RWPE2 (cell line): ENCODE measurements at regions not wholly inside any gene's neighbourhood (a gene's known extent, or its start where the extent isn't known, plus 50 kb on each side); places are given as distances from the start of the nearest gene placed in this dataset.

Experiments
- ATAC-seq: fragments of 200-7000 bp; cut with Tn5 transposase; 3 replicates; pipeline ENCODE4 v1.9.1; 2021; ENCODE audit warnings: low read depth
- DNase-seq: peaks from one replicate; pipeline ENCODE4 v3.0.0-alpha.2; 2020; ENCODE audit warnings: low spot score
- H3K27ac ChIP-seq: fragments of 450-650 bp; 2 replicates; pipeline ENCODE4 v1.5.1; 2017; ENCODE audit warnings: mild to moderate bottlenecking; ENCODE audit not compliant: poor library complexity, severe bottlenecking
- H3K27me3 ChIP-seq: fragments of 250-450 bp; sonication (Bioruptor Pico); 2 replicates; pipeline ENCODE4 v1.5.1; 2021; ENCODE audit warnings: mild to moderate bottlenecking, moderate library complexity; ENCODE audit not compliant: insufficient read depth, poor library complexity, severe bottlenecking
- H3K36me3 ChIP-seq: fragments of 250-450 bp; sonication (Bioruptor Pico); 2 replicates; pipeline ENCODE4 v1.5.1; 2020; ENCODE audit warnings: low read depth, mild to moderate bottlenecking, moderate library complexity
- H3K4me1 ChIP-seq: fragments of 250-450 bp; sonication (Bioruptor Pico); 2 replicates; pipeline ENCODE4 v1.5.1; 2021; ENCODE audit warnings: mild to moderate bottlenecking, moderate library complexity; ENCODE audit not compliant: insufficient read depth, poor library complexity, severe bottlenecking
- H3K4me3 ChIP-seq: fragments of 250-450 bp; sonication (Bioruptor Pico); 2 replicates; pipeline ENCODE4 v1.5.1; 2021; ENCODE audit warnings: mild to moderate bottlenecking, moderate library complexity; ENCODE audit not compliant: severe bottlenecking
- H3K9me3 ChIP-seq: fragments of 250-450 bp; sonication (Bioruptor Pico); 2 replicates; pipeline ENCODE4 v1.5.1; 2021; ENCODE audit warnings: mild to moderate bottlenecking, moderate library complexity; ENCODE audit not compliant: severe bottlenecking
- CTCF ChIP-seq: fragments of 450-650 bp; IDR thresholded peaks from one replicate; pipeline ENCODE4 v1.5.1; 2017; ENCODE audit warnings: mild to moderate bottlenecking, moderate library complexity; ENCODE audit not compliant: poor library complexity, severe bottlenecking

GRCh38 chr10:18753312-18753895, 94.2 kb downstream of the ARL5B start:
- ATAC-seq (no peak), DNase-seq (no peak)
- no peak overlapping the region for H3K27ac ChIP-seq
- TF ChIP-seq CTCF: no peak
- no peaks in the 10 kb centered on the region for H3K27me3 ChIP-seq
- H3K4me1 ChIP-seq: no peaks in the 10 kb centered on the region
- H3K36me3 ChIP-seq: no peaks in the 10 kb centered on the region
- no peaks in the 10 kb centered on the region for H3K9me3 ChIP-seq
- H3K4me3 ChIP-seq: no peak overlapping the region

- DNase-seq: no peak
- Histone ChIP-seq H3K4me3 (no peak overlapping the region), H3K9me3 (no peaks in the 10 kb centered on the region), H3K27ac (no peak overlapping the region), H3K4me1 (no peaks in the 10 kb centered on the region), H3K36me3 (no peaks in the 10 kb centered on the region), H3K27me3 (no peaks in the 10 kb centered on the region)
- ATAC-seq: no peak
- no peak for TF ChIP-seq CTCF
Measured at GRCh38 chr10:18759575-18759974, 100.3 kb downstream of the ARL5B start.

GRCh38 chr10:18760836-18761235, 101.6 kb downstream of the ARL5B start:
- no peak for ATAC-seq
- no peak for TF ChIP-seq CTCF
- no peak overlapping the region for H3K4me3 ChIP-seq
- H3K27ac ChIP-seq: no peak overlapping the region
- H3K9me3 ChIP-seq: no peaks in the 10 kb centered on the region
- no peak for DNase-seq
- no peaks in the 10 kb centered on the region for H3K36me3 ChIP-seq
- H3K4me1 ChIP-seq: no peaks in the 10 kb centered on the region
- no peaks in the 10 kb centered on the region for H3K27me3 ChIP-seq

- Histone ChIP-seq H3K4me1 (no peaks in the 10 kb centered on the region), H3K36me3 (no peaks in the 10 kb centered on the region), H3K4me3 (no peak overlapping the region), H3K9me3 (no peaks in the 10 kb centered on the region), H3K27ac (no peak overlapping the region), H3K27me3 (no peaks in the 10 kb centered on the region)
- no peak for TF ChIP-seq CTCF
- ATAC-seq: no peak
- no peak for DNase-seq
Measured at GRCh38 chr10:18767981-18768380, 108.8 kb downstream of the ARL5B start.

- H3K36me3 ChIP-seq: no peaks in the 10 kb centered on the region
- DNase-seq: no peak
- no peak for ATAC-seq
- no peaks in the 10 kb centered on the region for H3K27me3 ChIP-seq
- no peaks in the 10 kb centered on the region for H3K4me1 ChIP-seq
- no peak overlapping the region for H3K27ac ChIP-seq
- H3K4me3 ChIP-seq: no peak overlapping the region
- H3K9me3 ChIP-seq: no peaks in the 10 kb centered on the region
- no peak for TF ChIP-seq CTCF
Measured at GRCh38 chr10:18773180-18773579, 113.9 kb downstream of the ARL5B start.
